DMS153 (cell line): ENCODE measurements at regions not wholly inside any gene's neighbourhood (a gene's known extent, or its start where the extent isn't known, plus 50 kb on each side); places are given as distances from the start of the nearest gene placed in this dataset.
"Not testable (repeated sequence)": the region's sequence is repeated elsewhere in the genome, so short reads cannot be mapped to it uniquely, and the experiment has no call there.

Experiments used
- DNase-seq: peaks from one replicate; lab custom pipeline; 2025; lab: John Stamatoyannopoulos, UW

DNA sequence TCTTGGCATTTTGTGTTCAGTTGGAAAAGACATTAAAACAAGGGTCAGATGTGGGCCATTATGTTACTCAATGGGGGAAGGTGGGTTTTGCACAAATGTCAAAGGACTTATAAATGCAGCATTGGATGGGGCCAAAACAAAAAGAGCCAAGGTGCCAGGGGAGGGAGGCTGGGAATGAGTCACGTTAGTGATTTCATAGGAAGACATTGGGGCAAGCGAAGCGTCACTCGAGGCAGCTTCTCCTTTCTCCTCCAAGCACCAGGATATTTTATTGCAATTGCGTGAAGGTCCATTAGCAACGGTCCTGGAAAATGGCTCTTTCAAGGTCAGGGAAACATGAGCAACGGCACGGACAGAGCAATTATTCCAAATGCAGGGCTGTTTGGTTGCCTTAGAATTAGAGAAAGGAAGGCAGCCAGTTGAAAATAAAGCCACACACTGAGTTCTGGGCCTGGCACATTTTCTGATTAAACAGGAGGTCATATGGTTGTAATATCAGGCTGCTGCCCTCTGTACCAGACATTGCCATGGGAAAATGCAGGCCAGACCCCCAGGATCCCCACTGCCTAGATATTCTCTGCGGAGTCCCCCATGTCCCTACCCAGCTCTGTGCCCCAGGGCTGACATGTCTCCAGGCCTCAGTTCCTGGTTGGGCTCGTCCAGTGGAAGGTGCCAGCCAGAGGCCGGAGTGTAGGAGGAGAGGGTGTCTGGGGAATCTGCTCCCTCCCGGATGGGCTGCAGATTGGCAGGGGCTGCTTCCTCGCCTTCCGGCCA is 63.3 kb upstream of the NANOS1 start:
- no peak for DNase-seq

DNA sequence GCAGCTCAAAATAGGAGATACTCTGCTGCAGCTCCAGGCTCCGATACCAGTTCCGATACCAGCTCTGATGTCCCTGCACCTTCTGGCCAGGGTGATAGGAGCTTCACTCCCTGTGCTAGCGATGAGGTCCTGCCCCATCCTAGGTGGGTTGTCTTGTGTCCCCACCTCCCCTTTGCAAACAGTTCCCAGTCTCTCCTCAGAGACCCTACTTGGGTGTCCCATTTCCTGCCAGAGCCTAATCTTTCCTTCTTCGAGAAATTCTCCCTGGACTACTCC is 62.7 kb upstream of the NANOS1 start:
- no peak for DNase-seq

- no peak for DNase-seq
Observed at GRCh38 chr10:118967160-118967559, 62.4 kb upstream of the NANOS1 start.

GRCh38 chr10:118968060-118968459 is 61.5 kb upstream of the NANOS1 start:
- no peak for DNase-seq

DNA sequence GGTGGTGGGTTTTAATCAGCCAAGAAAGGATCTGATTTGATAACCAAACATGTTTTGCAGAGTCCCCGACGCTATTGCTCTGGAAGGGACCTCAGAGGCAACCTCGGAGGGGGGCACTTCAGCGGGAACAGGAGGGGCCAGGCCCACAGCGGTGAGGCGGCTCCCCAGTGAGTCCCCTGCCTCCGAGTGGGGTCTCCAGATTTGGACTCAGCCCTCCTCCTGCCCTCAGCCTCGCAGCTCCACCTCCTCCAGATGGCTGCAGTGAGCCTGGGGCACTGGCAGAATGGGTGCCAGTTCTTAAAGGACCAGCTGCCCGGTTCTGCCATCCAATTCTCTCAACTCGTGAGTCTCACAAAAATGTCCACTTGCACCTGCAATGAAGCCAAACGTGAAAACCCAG is 61.0 kb upstream of the NANOS1 start:
- no peak for DNase-seq

- no peak for DNase-seq
Observed at GRCh38 chr10:118969014-118969413, 60.5 kb upstream of the NANOS1 start.

GRCh38 chr10:118970770-118971169 is 58.7 kb upstream of the NANOS1 start:
- DNase-seq, result no peak

GRCh38 chr10:118971187-118971586 is 58.3 kb upstream of the NANOS1 start:
- no peak for DNase-seq

GRCh38 chr10:118971876-118972275 is 57.6 kb upstream of the NANOS1 start:
- DNase-seq, result no peak

DNA sequence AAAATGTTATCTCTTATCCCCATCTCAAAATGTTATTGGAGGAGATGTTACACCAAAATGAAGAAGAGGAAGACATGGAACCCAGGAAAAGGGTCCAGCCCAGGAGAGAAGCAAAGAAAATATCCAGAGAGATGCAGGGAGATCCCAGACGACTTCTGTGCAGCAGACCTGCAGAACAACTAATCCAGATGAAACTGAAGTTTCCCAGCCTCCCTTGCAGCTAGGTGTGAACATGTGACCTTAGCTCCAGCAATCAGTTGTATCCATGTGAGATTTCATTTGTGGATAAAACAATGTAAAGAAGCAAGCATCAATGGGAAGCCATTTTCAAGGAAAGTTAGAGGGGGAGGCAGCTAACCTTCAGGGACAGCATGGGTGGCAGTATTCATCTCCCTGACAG is 55.8 kb upstream of the NANOS1 start:
- no peak for DNase-seq

GRCh38 chr10:118974951-118975350 is 54.6 kb upstream of the NANOS1 start:
- DNase-seq, result no peak

DNA sequence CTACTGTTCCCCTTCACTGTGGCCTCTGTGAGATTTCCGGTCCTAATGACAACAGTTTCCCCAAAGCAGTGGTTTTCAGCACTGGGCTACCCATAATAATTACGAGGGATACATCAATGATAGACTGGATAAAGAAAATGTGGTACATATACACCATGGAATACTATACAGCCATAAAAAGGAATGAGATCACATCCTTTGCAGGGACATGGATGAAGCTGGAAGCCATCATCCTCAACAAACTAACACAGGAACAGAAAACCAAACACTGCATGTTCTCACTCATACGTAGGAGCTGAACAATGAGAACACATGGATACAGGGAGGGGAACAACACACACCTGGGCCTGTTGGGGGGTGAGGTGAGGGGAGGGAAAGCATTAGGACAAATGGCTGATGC is 53.3 kb upstream of the NANOS1 start:
- DNase-seq, result not testable (repeated sequence)

DNA sequence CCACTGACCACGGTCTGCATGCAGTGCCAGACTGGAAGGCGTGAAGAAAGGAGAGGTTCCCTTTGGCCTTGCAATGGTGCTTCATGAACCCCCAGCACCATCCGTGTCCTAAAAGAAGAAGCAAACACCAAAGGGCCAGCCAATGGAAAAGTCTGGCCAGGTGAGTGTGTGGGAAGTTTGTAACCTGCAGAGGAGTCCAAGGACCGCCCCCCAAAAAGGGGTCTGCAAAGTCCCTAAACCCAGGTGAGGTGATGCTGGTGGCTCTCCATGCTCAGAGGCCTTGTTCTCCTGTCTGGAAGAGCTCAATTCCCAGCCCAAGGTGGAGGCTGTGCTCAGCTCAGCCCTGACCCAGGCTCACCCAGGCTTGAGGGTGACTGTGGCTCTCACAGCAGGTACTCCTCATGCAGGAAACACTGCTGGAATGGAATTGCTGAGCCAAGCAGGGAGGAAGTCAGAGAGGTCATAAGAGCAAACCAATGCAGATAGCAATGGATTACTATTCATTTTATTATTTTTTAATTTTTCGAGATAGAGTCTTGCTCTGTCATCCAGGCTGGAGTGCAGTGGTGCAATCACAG is 52.4 kb upstream of the NANOS1 start:
- DNase-seq, result no peak

- no peak for DNase-seq
Observed at GRCh38 chr10:118977835-118978234, 51.7 kb upstream of the NANOS1 start.

DNA sequence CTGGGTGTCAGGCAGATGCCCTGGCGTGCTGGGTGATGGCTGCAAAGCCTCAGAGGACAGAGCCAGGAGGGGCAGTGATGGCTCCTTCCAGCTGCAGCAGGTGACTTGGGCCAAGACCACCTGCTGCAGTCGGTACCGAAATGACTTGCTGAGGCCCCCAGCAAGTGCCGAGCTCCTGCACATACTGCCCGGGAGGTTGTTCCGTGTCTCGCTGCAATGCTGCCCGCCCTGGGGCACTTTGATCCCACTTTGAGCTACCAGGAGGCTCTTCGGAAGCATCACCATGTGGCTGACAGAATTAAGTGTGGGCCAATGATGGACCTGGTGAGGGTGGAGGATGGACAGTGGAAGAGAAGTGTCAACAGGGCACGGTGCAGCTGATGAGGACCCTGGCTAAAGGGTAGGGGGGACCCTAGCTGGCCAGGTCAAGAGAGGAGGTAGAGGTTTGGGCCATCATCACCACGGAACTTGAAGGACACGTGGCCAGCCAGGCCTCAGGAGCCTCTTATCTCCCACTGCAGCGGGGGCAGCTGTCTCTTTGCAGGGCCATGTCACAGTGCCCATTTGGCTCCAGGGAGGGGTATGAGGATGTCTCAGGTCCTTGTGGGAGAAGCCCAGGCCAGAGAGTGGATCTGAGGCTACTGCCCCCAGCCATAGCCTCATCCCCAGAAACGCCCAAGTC is 51.1 kb upstream of the NANOS1 start:
- no peak for DNase-seq

- no peak for DNase-seq
Observed at GRCh38 chr10:118978998-118979350, 50.5 kb upstream of the NANOS1 start.

DNA sequence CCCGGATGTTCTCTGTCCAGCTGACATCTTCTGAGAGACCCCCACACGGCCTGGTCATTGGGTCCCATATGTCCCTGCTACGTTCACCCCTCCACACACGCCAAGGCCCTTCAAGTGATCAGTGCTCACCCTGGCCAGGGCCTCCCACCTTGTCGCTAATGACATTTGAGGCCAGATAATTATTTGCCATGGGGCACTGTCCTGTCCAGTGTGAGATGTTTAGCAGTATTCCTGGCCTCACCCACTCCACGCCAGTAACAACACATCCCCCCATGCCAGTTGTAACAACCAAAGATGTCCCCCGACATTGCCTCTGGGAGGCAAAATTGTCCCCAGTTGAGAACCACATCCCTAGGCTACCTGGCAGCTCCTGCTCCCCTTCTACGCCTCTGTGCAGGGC is 49.9 kb upstream of the NANOS1 start:
- DNase-seq, result no peak
